ENCODE measurements at regions not wholly inside any gene's neighbourhood (a gene's known extent, or its start where the extent isn't known, plus 50 kb on each side); places are given as distances from the start of the nearest gene placed in this dataset.
"Not testable (repeated sequence)": the region's sequence is repeated elsewhere in the genome, so short reads cannot be mapped to it uniquely, and the experiment has no call there.

DNA sequence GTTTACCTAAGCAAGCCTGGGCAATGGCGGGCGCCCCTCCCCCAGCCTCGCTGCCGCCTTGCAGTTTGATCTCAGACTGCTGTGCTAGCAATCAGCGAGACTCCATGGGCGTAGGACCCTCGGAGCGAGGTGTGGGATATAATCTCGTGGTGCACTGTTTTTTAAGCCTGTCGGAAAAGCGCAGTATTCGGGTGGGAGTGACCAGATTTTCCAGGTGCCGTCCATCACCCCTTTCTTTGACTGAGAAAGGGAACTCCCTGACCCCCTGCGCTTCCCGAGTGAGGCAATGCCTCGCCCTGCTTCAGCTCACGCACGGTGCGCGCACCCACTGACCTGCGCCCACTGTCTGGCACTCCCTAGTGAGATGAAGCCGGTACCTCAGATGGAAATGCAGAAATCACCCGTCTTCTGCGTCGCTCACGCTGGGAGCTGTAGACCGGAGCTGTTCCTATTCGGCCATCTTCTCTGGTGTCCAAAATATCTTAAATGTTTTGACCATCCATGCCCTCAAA lies 698.8 kb upstream of the AADAT start:
- ATAC-seq; POLR2A ChIA-PET; H3K36me3 Mint-ChIP-seq; H3K27me3 Mint-ChIP-seq (ENCODE audit: low read depth); CTCF ChIA-PET; H3K4me1 Mint-ChIP-seq: not testable (repeated sequence)
- peak; percentile 22 for DNase-seq (ENCODE audit: low spot score)
- peak overlapping the region; percentile 79 for H3K4me3 Mint-ChIP-seq
- peak overlapping the region; percentile 79 for H3K27ac Mint-ChIP-seq
- peaks cover 17% of the 10 kb centered on the region for H3K9me3 Mint-ChIP-seq

DNA sequence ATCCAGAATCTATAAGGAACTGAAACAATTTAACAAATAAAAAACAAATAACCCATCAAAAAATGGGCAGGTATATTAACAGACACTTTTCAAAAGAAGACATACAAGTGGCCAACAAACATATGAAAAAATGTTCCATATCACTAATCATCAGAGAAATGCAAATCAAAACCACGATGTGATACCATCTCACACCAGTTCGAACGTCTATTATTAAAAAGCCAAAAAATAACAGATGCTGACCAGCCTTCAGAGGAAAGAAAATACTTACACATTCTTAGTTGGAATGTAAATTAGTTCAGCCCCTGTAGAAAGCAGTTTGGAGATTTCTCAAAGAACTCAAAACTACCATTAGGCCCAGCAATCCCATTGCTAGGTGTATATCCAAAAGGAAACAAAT lies 687.9 kb upstream of the AADAT start:
- DNase-seq (ENCODE audit: low spot score) (no peak), ATAC-seq (no peak)
- TF ChIP-seq CREM (CRISPR knock-in tag; IDR thresholded peaks at IDR 0.05) = no peak
- no peak for TF ChIP-seq FOXP1 (CRISPR knock-in tag; IDR thresholded peaks at IDR 0.05; ENCODE audit: borderline replicate concordance)
- no peak for TF ChIP-seq TP53 (CRISPR knock-in tag; IDR thresholded peaks at IDR 0.05)
- TF ChIP-seq, protein P1, sequence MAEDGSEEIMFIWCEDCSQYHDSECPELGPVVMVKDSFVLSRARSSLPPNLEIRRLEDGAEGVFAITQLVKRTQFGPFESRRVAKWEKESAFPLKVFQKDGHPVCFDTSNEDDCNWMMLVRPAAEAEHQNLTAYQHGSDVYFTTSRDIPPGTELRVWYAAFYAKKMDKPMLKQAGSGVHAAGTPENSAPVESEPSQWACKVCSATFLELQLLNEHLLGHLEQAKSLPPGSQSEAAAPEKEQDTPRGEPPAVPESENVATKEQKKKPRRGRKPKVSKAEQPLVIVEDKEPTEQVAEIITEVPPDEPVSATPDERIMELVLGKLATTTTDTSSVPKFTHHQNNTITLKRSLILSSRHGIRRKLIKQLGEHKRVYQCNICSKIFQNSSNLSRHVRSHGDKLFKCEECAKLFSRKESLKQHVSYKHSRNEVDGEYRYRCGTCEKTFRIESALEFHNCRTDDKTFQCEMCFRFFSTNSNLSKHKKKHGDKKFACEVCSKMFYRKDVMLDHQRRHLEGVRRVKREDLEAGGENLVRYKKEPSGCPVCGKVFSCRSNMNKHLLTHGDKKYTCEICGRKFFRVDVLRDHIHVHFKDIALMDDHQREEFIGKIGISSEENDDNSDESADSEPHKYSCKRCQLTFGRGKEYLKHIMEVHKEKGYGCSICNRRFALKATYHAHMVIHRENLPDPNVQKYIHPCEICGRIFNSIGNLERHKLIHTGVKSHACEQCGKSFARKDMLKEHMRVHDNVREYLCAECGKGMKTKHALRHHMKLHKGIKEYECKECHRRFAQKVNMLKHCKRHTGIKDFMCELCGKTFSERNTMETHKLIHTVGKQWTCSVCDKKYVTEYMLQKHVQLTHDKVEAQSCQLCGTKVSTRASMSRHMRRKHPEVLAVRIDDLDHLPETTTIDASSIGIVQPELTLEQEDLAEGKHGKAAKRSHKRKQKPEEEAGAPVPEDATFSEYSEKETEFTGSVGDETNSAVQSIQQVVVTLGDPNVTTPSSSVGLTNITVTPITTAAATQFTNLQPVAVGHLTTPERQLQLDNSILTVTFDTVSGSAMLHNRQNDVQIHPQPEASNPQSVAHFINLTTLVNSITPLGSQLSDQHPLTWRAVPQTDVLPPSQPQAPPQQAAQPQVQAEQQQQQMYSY (CRISPR knock-in tag; IDR thresholded peaks at IDR 0.05) = no peak
- TF ChIP-seq, protein P2, sequence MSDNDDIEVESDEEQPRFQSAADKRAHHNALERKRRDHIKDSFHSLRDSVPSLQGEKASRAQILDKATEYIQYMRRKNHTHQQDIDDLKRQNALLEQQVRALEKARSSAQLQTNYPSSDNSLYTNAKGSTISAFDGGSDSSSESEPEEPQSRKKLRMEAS (CRISPR knock-in tag; IDR thresholded peaks at IDR 0.05) = no peak
- TF ChIP-seq ZNF317 (CRISPR knock-in tag; IDR thresholded peaks at IDR 0.05; ENCODE audit: borderline replicate concordance, low read depth) = no peak
- TF ChIP-seq ATF1 (CRISPR knock-in tag; IDR thresholded peaks at IDR 0.05) = no peak
- TF ChIP-seq, protein P3, sequence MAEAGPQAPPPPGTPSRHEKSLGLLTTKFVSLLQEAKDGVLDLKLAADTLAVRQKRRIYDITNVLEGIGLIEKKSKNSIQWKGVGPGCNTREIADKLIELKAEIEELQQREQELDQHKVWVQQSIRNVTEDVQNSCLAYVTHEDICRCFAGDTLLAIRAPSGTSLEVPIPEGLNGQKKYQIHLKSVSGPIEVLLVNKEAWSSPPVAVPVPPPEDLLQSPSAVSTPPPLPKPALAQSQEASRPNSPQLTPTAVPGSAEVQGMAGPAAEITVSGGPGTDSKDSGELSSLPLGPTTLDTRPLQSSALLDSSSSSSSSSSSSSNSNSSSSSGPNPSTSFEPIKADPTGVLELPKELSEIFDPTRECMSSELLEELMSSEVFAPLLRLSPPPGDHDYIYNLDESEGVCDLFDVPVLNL (CRISPR knock-in tag; IDR thresholded peaks at IDR 0.05; ENCODE audit: borderline replicate concordance, low read depth) = no peak
- no peak for TF ChIP-seq MYBL2 (CRISPR knock-in tag; IDR thresholded peaks at IDR 0.05)
- no peak for TF ChIP-seq NR3C1 (CRISPR knock-in tag; conservative IDR thresholded peaks at IDR 0.05; ENCODE audit: low read depth)
- TF ChIP-seq ZNF232 (CRISPR knock-in tag; IDR thresholded peaks at IDR 0.05) = no peak
- no peak for TF ChIP-seq FOXK1 (CRISPR knock-in tag; IDR thresholded peaks at IDR 0.05)
- no peak for TF ChIP-seq TCF7 (CRISPR knock-in tag; IDR thresholded peaks at IDR 0.05; ENCODE audit: low read depth)
- TF ChIP-seq, protein P4, sequence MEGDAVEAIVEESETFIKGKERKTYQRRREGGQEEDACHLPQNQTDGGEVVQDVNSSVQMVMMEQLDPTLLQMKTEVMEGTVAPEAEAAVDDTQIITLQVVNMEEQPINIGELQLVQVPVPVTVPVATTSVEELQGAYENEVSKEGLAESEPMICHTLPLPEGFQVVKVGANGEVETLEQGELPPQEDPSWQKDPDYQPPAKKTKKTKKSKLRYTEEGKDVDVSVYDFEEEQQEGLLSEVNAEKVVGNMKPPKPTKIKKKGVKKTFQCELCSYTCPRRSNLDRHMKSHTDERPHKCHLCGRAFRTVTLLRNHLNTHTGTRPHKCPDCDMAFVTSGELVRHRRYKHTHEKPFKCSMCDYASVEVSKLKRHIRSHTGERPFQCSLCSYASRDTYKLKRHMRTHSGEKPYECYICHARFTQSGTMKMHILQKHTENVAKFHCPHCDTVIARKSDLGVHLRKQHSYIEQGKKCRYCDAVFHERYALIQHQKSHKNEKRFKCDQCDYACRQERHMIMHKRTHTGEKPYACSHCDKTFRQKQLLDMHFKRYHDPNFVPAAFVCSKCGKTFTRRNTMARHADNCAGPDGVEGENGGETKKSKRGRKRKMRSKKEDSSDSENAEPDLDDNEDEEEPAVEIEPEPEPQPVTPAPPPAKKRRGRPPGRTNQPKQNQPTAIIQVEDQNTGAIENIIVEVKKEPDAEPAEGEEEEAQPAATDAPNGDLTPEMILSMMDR (IDR thresholded peaks at IDR 0.05) = no peak
- no peak for TF ChIP-seq MXD4 (CRISPR knock-in tag; IDR thresholded peaks at IDR 0.05; ENCODE audit: borderline replicate concordance)
- no peak for TF ChIP-seq NR1H2 (CRISPR knock-in tag; IDR thresholded peaks at IDR 0.05)
- TF ChIP-seq, protein P5, sequence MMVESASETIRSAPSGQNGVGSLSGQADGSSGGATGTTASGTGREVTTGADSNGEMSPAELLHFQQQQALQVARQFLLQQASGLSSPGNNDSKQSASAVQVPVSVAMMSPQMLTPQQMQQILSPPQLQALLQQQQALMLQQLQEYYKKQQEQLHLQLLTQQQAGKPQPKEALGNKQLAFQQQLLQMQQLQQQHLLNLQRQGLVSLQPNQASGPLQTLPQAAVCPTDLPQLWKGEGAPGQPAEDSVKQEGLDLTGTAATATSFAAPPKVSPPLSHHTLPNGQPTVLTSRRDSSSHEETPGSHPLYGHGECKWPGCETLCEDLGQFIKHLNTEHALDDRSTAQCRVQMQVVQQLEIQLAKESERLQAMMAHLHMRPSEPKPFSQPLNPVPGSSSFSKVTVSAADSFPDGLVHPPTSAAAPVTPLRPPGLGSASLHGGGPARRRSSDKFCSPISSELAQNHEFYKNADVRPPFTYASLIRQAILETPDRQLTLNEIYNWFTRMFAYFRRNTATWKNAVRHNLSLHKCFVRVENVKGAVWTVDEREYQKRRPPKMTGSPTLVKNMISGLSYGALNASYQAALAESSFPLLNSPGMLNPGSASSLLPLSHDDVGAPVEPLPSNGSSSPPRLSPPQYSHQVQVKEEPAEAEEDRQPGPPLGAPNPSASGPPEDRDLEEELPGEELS (CRISPR knock-in tag; IDR thresholded peaks at IDR 0.05) = no peak
- ChIA-PET POLR2A (no interaction called here), CTCF (no interaction called here)
- Mint-ChIP-seq H3K27me3 (ENCODE audit: low read depth) (no peaks in the 10 kb centered on the region), H3K36me3 (no peaks in the 10 kb centered on the region), H3K4me3 (no peak overlapping the region), H3K4me1 (peaks cover 5% of the 10 kb centered on the region; the same call in 1 of the 2 replicates), H3K9me3 (no peaks in the 10 kb centered on the region), H3K27ac (no peak overlapping the region)
